Peyer's patch (tissue), 4 donors: ENCODE measurements at regions not wholly inside any gene's neighbourhood (a gene's known extent, or its start where the extent isn't known, plus 50 kb on each side); places are given as distances from the start of the nearest gene placed in this dataset.

Experiments used
- DNase-seq, 3 donors: peaks; one replicate each; pipeline ENCODE4 v3.0.0-alpha.2; 2017 to 2019
- H3K27ac ChIP-seq, 4 donors: fragments of 200-600 bp; sonication (generic); one replicate each; pipeline ENCODE4 v1.5.1; 2016 to 2019
- H3K27me3 ChIP-seq, 2 donors: fragments of 200-600 bp; sonication (generic); one replicate each; pipeline ENCODE4 v1.5.1; 2019
- H3K36me3 ChIP-seq, 3 donors: fragments of 200-600 bp; sonication (generic); one replicate each; pipeline ENCODE4 v1.5.1; 2016 to 2019
- H3K4me1 ChIP-seq, 4 donors: fragments of 200-600 bp; sonication (generic); one replicate each; pipeline ENCODE4 v1.5.1; 2016 to 2019
- H3K4me3 ChIP-seq, 4 donors: fragments of 200-600 bp; sonication (generic); 1 replicate in 3 of 4; 2 replicates in 1 of 4; pipeline ENCODE4 v1.5.1; 2016 to 2019; ENCODE audit warnings: mild to moderate bottlenecking in 1 of 4
- H3K9me3 ChIP-seq, 4 donors: fragments of 200-600 bp; sonication (generic); one replicate each; pipeline ENCODE4 v1.5.1; 2016 to 2019; ENCODE audit warnings: mild to moderate bottlenecking in 1 of 4
- CTCF ChIP-seq, 6 experiments: fragments of 450-650 bp in 4 of 6; fragments of 200-600 bp in 2 of 6; sonication (generic) in 1 of 6; IDR thresholded peaks; one replicate each; pipeline ENCODE4 v1.5.1; 2017 to 2019; ENCODE audit warnings: antibody characterized with exemption in 6 of 6, mild to moderate bottlenecking in 3 of 6, moderate library complexity in 1 of 6
- POLR2A ChIP-seq, 2 donors: fragments of 450-650 bp; IDR thresholded peaks; one replicate each; pipeline ENCODE4 v1.5.1; 2017; ENCODE audit warnings: antibody characterized with exemption in 2 of 2, mild to moderate bottlenecking in 2 of 2, moderate library complexity in 2 of 2

DNA sequence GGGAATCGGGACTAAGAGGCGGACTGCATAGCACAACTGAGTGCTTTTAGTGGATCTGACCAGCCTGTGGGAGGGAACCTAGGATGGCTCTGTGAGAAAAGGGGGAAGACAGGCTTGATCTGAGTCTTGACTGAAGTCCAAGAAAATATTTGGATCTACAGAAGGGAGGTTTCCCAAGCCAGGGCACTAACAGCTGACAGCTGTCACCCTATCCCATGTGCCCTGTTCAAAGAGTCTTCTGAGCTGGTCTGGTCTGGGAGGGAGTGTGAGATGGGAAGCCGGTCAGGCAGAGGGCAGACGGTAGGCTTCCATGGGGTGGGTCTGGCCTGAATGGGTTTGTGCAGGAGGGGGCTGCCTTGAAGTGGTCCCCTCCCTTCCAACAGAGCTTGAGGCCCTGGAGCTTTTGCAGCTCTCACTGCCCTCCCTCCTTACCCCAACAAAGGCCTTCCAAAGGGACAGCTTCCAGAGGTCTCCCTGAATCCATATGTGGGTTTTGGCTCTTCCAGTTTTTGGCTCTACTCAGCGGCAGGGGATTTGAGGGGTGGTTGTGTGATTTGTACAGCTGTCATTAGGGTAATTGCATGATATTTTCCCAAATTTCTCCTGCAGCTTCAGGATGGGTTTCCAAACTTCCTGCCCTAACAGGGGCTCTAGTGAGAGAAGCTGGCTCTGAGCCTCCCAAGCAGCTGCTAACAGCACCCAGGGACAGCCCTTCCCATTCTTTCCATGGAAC lies 643.7 kb downstream of the BCOR start:
- no peaks in the 10 kb centered on the region for H3K27me3 ChIP-seq
- TF ChIP-seq CTCF (IDR thresholded peaks at IDR 0.05) (no peak), POLR2A (IDR thresholded peaks at IDR 0.05) (no peak)
- no peak overlapping the region for H3K27ac ChIP-seq
- no peaks in the 10 kb centered on the region for H3K36me3 ChIP-seq
- DNase-seq, result no peak
- H3K4me3 ChIP-seq, result no peak overlapping the region
- no peaks in the 10 kb centered on the region for H3K4me1 ChIP-seq
- H3K9me3 ChIP-seq, result no peaks in the 10 kb centered on the region

DNA sequence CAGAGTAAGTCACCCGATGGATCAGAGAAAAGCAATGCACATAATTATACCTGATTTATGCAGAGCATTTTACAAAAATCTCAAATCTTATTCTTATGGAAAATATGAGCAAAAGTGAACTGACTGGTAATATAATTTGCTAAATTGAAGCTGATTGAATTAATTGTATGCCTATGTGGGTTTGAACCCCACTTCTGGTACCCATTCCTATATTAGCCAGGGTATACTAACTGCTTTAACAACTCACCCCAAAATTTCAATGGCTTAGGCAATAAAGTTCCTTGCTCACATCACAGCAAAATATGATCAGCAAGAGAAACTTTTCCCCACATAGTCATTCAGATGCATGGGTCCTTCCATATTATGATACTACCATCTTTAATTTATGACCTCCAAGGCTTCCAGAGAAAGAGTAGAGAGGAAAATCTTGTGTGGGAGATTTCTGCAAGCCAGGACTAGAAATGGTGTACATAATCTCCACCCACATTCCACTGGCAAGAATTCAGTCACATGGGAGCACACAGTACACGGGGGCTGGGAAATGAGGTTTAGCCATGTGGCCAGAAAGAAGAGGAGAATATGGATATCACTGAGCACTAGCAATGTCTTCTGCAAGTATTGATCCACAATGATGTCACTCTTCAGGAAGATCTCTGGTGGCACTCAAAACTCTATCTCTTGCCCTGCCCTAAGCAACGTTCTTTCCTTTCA lies 640.7 kb downstream of the BCOR start:
- Histone ChIP-seq H3K27ac (no peak overlapping the region), H3K9me3 (no peaks in the 10 kb centered on the region), H3K4me1 (no peaks in the 10 kb centered on the region), H3K27me3 (no peaks in the 10 kb centered on the region), H3K4me3 (no peak overlapping the region), H3K36me3 (no peaks in the 10 kb centered on the region)
- no peak for DNase-seq
- no peak for TF ChIP-seq POLR2A (IDR thresholded peaks at IDR 0.05)
- TF ChIP-seq CTCF (IDR thresholded peaks at IDR 0.05), result no peak

DNA sequence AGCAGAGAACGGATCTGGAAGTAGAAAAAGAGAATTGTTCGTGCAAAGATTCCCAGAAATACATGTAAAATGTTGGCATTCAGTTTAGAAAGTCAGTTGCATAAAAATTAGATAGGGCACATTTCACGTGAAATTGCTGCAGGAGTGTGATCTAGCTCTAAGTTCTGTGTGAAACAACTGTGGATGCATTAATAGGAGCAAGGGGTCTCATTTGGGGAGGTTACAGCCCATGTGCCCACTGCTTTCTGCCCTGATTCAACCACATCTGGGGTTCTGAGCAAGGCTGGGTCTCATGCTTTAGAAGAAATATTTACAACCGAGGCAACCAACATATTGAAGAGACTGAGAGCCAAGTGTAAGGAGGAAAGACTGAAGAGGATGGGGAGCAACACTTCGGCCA lies 639.0 kb downstream of the BCOR start:
- H3K36me3 ChIP-seq, result no peaks in the 10 kb centered on the region
- H3K4me3 ChIP-seq, result no peak overlapping the region
- no peaks in the 10 kb centered on the region for H3K4me1 ChIP-seq
- H3K27me3 ChIP-seq, result no peaks in the 10 kb centered on the region
- no peak overlapping the region for H3K27ac ChIP-seq
- no peak for DNase-seq
- H3K9me3 ChIP-seq, result no peaks in the 10 kb centered on the region
- TF ChIP-seq CTCF (IDR thresholded peaks at IDR 0.05), result no peak
- TF ChIP-seq POLR2A (IDR thresholded peaks at IDR 0.05), result no peak

DNA sequence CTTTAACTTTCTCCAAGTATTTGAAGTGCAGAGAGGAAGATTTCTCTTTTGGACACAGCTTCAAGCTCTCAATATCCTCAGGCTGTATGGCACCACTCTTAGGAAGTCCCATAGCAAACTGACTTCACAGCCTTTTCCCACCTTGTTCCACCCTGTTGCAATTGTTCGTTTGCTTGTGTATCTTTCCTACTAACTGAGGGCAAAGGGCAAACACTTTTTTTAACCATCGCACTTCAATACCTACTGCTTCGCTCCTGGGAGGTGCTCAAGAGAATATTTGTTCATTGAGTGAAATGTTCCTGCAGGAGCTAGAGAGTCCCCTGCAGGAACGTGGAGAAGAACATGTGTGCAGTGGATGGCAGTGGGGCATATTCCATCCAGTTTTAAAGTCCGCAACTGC lies 638.6 kb downstream of the BCOR start:
- Histone ChIP-seq H3K9me3 (no peaks in the 10 kb centered on the region), H3K27me3 (no peaks in the 10 kb centered on the region), H3K4me1 (no peaks in the 10 kb centered on the region), H3K36me3 (no peaks in the 10 kb centered on the region), H3K4me3 (no peak overlapping the region), H3K27ac (no peak overlapping the region)
- TF ChIP-seq CTCF (IDR thresholded peaks at IDR 0.05) (no peak), POLR2A (IDR thresholded peaks at IDR 0.05) (no peak)
- no peak for DNase-seq

DNA sequence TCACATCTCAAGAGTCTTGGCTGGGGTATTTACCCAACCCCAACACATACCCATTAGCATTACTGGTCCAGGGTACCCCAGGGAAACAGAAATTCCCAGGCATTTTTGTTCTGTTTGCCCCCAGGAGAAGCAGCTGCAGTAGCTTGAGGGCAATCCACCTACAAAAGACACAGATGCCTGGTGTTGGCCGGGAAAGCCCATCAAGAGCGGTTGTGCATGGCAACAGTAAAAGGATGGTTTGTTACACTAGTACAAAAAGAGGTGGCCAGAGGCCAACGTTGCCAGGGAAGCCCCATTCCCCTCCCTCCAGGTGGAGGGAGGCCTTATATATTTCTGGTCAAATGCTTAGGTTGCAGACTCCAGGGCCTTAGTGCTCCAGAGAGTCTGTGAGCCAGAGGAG lies 637.8 kb downstream of the BCOR start:
- Histone ChIP-seq H3K4me3 (no peak overlapping the region), H3K27ac (no peak overlapping the region), H3K27me3 (no peaks in the 10 kb centered on the region), H3K9me3 (no peaks in the 10 kb centered on the region), H3K4me1 (no peaks in the 10 kb centered on the region), H3K36me3 (no peaks in the 10 kb centered on the region)
- TF ChIP-seq POLR2A (IDR thresholded peaks at IDR 0.05), result no peak
- DNase-seq, result no peak

DNA sequence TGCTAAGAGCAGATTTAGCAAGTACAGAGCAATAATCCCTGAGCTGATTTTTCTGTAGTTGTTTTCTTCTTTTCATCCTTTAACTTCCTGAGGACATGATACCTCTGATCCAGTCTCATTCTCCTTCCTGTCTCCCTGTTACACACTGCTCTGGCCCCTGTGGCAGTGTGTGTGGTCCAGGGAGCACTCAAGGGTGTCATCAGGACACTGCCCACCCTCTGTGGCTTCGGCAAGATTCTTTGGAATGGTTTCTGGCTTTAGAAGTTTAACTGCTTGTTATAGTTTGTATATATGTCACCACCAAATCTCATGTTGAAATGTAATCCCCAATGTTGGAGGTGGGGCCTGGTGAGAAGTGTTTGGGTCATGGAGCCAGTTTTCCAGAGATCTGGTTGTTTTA lies 637.3 kb downstream of the BCOR start:
- H3K9me3 ChIP-seq, result no peaks in the 10 kb centered on the region
- no peak overlapping the region for H3K4me3 ChIP-seq

More for the DNA sequence above, 637.3 kb downstream of the BCOR start:
- Histone ChIP-seq H3K27me3 (no peaks in the 10 kb centered on the region), H3K27ac (no peak overlapping the region), H3K4me1 (no peaks in the 10 kb centered on the region), H3K36me3 (no peaks in the 10 kb centered on the region)
- TF ChIP-seq POLR2A (IDR thresholded peaks at IDR 0.05) (no peak), CTCF (IDR thresholded peaks at IDR 0.05) (no peak)
- DNase-seq, result no peak
